Activated CD4-positive, alpha-beta T cell treated with anti-CD3 and anti-CD28 coated beads, Interleukin-10, Interleukin-2, amounts not matched to agents 100 ng/mL and 50 ng/mL, durations not matched to agents 16 hours and 8 hours (primary cell): ENCODE measurements at regions not wholly inside any gene's neighbourhood (a gene's known extent, or its start where the extent isn't known, plus 50 kb on each side); places are given as distances from the start of the nearest gene placed in this dataset.

Source experiments
- DNase-seq: peaks from one replicate; pipeline ENCODE4 v3.0.0-alpha.2; 2020

GRCh38 chr3:74501007-74501406, 113.5 kb downstream of the CNTN3 start:
- DNase-seq = no peak

GRCh38 chr3:74500257-74500656, 114.2 kb downstream of the CNTN3 start:
- DNase-seq = no peak

- no peak for DNase-seq
Measured at GRCh38 chr3:74491874-74492273, 122.6 kb downstream of the CNTN3 start.

GRCh38 chr3:74489050-74489792, 125.2 kb downstream of the CNTN3 start:
- DNase-seq = no peak

GRCh38 chr3:74479915-74480314, 134.5 kb downstream of the CNTN3 start:
- DNase-seq = no peak

- DNase-seq = no peak
Measured at GRCh38 chr3:74470313-74470712, 144.1 kb downstream of the CNTN3 start.

GRCh38 chr3:74469713-74470112, 144.7 kb downstream of the CNTN3 start:
- DNase-seq = no peak

GRCh38 chr3:74469151-74469550, 145.3 kb downstream of the CNTN3 start:
- DNase-seq = no peak

- DNase-seq = no peak
Measured at GRCh38 chr3:74465715-74466410, 148.6 kb downstream of the CNTN3 start.

- DNase-seq = no peak
Measured at GRCh38 chr3:74463515-74463914, 150.9 kb downstream of the CNTN3 start.

GRCh38 chr3:74456166-74456565, 158.3 kb downstream of the CNTN3 start:
- DNase-seq = no peak

GRCh38 chr3:74447221-74447620, 167.2 kb downstream of the CNTN3 start:
- DNase-seq = no peak

GRCh38 chr3:74445541-74445940, 168.9 kb downstream of the CNTN3 start:
- DNase-seq = no peak

- DNase-seq = no peak
Measured at GRCh38 chr3:74443102-74443501, 171.4 kb downstream of the CNTN3 start.

GRCh38 chr3:74442683-74443082, 171.8 kb downstream of the CNTN3 start:
- no peak for DNase-seq

GRCh38 chr3:74442068-74442467, 172.4 kb downstream of the CNTN3 start:
- no peak for DNase-seq

- no peak for DNase-seq
Measured at GRCh38 chr3:74436184-74436583, 178.3 kb downstream of the CNTN3 start.

GRCh38 chr3:74435631-74436030, 178.8 kb downstream of the CNTN3 start:
- no peak for DNase-seq

- DNase-seq = no peak
Measured at GRCh38 chr3:74434406-74434805, 180.1 kb downstream of the CNTN3 start.

- DNase-seq = no peak
Measured at GRCh38 chr3:74426571-74426970, 187.9 kb downstream of the CNTN3 start.

GRCh38 chr3:74423867-74424266, 190.6 kb downstream of the CNTN3 start:
- DNase-seq = no peak

GRCh38 chr3:74420538-74421124, 193.8 kb downstream of the CNTN3 start:
- no peak for DNase-seq

- DNase-seq = no peak
Measured at GRCh38 chr3:74415731-74416130, 198.7 kb downstream of the CNTN3 start.

GRCh38 chr3:74413547-74414241, 200.8 kb downstream of the CNTN3 start:
- DNase-seq = no peak
